ENCODE measurements at regions not wholly inside any gene's neighbourhood (a gene's known extent, or its start where the extent isn't known, plus 50 kb on each side); places are given as distances from the start of the nearest gene placed in this dataset.
"Not testable (repeated sequence)": the region's sequence is repeated elsewhere in the genome, so short reads cannot be mapped to it uniquely, and the experiment has no call there.

DNA sequence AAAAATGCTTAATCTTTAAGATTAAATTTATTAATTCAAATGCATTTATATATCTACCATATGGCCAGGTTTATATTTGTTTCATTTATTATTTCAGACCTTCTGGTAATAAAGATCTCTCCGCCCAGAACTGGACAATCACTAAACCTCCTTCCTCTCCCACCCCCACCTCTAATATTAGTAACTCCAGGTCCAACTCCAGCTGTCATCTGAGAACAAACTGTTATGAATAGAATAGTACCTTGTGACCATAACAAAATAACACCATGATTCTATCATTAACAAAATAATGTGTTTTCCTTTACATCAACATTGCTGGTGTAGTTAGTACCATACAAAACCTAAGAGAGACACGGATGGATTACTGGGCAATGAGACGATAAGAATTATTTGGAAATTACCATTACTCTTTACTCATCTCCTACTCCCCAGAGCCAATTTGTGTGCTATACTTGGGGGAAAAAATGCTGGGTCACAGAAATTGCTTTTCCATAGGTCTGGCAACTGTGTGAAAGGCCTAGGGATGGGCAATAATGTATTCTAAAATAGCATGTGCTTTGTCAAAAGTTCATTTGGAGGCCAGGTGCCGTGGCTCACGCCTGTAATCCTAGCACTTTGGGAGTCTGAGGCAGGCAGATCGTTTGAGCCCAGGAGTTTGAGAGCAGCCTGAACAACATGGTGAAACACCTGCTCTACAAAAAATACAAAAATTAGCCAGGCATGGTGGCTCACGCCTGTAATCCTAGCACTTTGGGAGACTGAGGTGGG, 186.1 kb downstream of the ENC1 start:
- DNase-seq = no peak

DNA sequence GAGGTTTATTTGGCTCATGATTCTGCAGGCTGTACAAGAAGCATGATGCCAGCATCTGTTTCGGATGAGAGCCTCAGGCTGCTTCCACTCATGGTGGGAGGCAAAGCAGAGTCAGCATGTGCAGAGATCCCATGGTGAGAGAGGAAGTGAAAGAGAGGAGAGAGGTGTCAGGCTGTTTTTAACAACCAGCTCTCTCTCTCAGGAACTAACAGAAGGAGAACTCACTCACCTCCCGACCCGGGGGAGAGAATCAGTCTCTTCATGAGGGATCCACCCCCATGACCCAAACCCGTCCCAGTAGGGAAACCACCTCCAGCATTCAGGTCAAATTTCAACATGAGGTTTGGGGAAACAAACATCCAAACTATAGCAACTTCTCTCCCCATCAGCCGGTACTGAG, 187.7 kb downstream of the ENC1 start:
- no peak for DNase-seq

DNA sequence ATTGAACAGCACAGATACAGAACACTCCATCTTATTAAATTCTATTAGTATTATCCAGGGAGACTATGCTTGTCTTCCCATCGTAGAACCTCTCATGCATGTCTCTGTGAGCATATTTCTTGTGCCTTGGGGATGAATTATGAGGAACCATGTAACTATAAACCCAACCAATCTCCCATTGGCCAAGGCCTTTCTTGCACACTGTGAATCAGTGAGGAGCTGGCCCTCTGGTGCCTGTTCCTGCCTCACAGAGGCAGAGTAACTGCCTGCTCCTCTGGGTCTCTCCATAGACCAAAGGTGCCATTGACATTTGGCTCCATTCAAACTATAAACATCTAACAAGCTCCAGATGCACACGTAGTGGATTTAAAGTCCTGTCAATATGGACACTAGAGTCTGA, 190.4 kb downstream of the ENC1 start:
- no peak for DNase-seq

DNA sequence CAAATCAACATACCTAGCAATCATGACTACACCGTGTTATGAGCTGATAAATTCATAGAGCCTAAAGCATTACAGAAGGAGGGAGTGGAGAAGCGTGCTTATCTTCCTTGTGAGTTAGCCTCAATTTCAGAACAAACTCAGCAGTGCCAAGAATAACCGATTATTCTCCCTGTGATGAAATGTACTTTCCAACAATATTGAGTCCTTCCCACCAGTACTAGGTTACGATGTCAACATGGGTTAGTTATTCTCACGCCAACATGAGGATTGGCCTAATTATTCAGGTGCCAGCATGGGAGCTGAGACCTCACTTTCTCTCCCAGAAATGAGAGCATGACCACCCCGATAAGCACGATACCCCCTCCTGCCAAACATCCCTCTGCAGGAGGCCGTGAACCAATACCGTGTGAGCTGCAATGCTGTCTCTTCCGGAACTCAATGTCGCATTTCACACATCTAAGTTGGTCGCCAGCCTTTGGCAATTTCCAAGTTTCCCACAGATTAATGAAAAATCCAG, 193.7 kb downstream of the ENC1 start:
- DNase-seq = no peak

DNA sequence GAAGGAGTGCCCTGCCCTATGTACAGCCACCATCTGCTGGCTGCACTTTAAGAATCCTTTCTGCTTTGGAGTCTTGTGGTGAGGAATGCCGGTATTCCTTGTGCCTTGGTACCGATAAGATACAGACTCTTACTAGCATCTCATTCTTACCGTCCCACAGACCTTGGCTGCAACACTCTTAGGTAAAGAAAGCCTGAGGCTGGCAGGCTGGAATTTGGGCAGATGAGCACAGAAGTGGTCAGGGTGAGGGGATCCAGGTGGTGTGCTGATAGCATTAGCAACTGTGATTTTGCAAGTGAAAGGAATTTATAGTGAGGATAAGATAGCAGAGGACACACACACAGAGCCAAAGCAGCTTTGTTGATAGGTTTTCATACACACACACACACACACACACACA, 198.1 kb downstream of the ENC1 start:
- DNase-seq = no peak

DNA sequence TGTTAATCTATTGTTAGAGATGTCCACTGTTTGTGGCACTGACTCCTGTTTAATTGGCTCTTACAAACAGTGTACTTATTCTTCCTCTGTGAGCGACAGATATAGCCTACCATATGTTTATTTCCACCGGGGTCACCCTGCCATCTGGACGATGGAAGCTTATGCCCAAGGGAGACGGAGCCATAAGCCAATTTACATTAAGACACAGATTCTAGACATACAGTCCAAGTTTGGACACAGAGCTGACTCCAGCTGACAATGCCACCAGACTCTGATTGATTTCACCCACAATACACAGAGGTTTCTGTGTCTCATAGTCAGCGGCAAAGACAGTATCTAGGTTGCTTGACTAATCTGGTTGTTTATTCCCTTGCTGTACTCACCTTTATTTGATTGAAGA, 198.9 kb downstream of the ENC1 start:
- no peak for DNase-seq

DNA sequence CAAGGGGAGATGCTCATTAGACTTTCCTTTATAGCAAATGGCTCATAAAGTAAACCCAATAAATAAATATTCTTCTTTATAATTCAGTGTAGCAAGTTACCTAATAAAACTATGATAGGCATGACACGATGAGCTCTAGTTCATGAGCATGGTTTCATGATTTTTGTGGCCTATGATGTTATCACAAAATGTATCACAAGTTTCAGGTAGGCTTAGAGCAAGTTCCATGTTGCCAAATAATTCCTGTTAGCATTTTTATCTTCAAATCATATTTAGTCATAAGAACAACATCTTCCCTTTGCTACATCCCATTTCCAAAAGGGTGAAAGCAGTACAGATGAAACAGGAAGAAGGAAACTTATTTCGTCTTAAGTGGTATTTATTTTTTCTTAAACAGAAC, 200.2 kb downstream of the ENC1 start:
- DNase-seq = no peak

DNA sequence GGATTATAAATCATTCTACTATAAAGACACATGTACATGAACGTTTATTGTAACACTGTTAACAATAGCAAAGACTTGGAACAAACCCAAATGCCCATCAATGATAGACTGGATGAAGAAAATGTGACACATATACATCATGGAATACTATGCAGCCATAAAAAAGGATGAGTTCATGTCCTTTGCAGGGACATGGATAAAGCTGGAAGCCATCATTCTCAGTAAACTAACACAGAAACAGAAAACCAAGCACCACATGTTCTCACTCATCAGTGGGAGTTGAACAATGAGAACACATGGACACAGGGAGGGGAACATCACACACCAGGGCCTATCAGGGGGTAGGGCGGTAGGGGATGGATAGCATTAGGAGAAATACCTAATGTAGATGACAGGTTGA, 202.7 kb downstream of the ENC1 start:
- not testable (repeated sequence) for DNase-seq

DNA sequence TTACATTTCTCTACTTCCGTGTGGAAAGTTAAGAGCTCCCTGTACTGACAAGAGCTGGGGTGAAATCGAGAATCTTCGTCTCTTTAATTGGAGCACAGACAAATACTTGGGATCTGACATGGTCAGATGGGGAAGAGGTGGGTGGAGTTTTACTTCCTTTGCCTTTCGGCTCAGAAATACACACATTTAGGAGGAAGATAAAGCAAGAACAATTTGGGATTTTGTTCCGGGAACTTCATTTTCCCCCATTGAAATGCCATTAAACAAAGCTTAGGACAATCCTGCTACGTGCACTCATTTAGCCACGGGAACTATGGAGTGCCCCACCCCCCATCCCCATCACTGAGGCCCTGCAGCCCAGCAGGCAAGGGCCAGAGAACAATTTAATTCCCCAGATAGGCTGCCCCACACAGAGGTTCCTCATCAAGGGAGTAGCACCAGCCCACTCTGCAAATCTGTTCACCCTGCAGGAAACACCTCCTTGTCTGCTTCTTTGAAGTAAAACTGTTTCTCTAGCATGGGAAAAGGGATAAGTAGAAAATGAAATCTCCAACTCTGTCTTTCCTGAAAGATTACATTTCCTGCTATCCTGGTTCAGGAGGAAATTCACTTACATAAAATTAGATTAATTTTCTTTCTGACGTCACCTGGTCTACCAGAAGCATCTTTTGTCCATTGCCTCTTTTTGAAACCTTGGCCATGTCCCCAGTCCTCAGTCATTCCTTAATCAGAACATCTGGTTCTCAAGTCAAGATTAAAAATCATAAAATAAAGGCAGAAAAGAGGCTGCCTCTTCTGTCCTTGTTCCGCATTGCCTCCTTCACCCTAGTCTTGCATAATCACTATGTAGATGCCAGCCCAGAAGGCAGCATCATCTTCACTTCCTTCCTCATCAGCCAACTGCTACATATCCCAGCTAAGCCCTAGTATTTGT, 206.4 kb downstream of the ENC1 start:
- no peak for DNase-seq

DNA sequence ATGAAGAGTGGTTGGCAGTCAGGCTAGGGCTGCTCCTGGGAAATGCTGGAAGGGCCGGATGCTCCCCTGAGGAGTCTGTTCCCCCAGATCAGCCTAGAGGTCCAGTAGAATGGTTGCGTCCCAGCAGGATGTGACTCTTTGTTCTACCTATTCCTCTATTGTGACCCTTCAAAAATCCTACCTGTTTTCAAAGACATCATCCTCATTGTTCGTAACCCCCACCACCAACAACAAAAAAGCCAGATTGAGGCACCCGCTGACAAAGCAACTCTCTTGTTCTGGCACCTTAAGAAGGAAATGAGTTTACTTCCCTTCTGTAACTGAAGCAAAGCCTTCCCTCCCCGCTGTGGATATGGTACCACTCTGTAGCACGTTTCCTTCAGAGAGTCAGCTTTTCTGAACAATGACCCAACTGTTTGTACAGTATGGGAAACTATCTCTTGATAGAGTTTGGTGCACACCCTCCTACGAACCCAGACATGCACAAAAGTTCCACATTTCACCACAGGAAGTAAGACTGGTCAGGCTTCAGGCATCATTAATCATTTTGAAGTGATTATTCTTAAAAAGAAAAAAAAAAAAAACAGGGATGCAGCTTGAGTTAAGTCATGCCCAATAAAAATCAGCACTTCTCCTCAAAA, 207.2 kb downstream of the ENC1 start:
- no peak for DNase-seq

DNA sequence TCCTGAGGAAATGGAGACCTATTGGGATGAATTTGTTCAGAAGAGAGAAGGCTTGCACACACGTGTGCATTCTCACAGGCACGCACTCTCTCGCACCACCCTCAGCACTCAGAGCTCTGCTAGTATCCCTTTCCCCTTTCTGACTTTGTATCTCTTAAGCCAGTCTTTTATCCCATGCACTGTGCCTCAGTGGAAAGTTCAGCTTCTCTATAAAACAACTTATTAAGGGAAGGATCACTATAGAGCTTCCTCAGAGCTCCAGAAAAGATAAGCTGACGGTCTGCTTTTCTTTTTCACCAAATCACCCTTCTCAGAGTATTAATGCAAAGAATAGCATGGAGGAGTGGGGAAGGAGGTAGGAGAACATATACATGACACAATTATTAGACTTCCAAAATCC, 207.8 kb downstream of the ENC1 start:
- no peak for DNase-seq

DNA sequence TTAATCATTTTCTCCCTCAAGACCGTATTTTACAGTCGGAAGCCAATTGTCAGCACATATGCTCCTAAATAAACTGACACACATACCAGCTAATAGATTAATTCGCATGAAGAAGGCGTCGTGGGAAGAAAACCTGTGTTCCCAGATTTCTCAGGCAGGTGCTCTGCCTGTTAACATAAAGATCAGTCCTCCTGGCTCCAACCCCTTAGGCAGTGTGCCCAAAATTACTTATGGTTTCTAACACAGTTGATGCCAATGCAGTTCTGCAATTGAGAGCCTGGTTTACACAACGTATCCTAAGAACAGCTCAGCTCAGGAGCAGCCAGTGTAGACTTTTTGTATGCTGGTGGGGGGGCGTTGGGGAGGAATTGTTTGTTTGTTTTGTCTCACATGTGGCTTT, 208.3 kb downstream of the ENC1 start:
- no peak for DNase-seq

DNA sequence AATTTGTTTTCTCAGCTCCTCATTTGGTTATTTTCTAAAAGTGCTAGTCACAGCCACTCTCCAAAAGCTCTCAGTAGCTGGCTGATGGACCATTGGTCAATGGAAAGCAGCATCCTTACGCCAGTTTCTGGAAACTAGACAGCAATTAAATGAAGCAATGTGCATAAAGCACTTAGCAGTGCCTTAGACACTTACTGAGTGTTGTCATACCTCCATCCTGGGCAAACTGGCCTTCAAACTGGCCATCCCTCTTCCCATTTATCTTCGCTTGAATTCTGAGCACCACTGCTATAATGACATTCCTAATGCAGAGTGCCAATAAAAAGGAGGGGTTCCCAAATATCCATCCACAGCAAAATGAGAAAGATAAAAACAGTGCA, 209.2 kb downstream of the ENC1 start:
- no peak for DNase-seq

DNA sequence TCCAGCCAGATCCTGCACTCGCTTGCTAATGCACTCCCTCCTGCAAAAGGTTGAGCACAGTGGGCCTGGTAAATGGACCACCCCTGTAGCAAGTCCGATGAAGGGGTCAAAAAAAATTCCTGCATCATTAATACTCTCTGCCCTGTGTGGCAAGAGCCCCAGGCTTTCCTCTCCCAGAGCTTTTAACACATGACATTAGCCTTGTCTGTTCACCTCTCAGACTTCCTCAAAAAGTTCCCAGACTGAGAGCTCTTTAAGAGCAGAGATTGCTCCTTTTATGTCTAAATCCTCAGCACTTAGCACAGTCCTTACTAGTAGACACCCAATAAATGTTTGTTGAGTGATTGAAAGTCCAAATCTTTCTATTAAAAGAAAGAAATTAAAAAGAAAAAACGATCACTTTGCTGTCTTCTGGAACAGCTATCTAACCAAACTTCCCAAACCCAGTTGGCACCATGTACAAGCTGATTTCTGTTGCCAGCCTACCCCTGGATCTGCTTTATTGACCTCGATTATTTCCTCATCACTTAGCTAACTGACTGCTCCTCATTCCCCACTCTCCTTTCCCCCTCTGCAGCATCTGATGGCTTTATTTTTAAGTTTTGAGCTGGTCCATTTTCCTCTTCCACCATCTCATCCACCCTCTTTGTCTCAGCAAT, 209.8 kb downstream of the ENC1 start:
- DNase-seq = no peak

DNA sequence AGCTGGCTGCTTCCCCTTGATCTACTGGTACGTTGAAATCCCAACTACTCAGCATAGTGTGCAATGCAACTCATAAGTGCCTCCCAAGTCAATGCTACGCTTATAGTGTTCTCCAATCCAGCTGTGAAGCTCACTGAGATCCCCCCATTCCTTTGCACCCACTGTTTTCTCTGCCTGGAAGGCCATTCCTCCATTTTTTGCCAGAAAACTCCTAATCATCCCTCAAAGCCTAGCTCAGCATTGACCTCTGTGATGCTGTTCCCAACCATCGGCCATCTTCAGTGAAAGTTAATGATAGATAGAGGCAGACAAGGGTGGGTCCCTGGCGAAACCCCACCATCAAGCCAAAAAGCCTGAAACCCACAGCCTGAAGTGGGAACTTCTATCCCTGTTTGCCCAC, 211.0 kb downstream of the ENC1 start:
- no peak for DNase-seq

DNA sequence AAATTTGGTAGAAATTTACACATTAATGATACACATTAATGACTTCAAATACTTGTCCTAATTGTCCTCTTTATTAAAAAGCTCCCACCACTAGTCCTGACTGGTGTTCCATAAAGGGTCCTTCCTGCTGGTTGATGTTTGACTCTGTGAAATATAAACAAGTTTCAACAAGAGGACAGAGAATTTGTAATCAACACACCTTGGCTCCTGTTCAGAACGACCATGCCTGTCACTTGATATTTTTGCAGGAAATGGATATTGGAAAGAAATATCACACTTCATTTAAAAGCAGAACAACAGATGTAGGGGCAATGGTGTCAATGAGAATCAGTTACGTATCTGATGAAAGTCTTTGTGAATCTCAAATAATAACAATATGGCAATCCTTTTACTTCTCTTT, 211.7 kb downstream of the ENC1 start:
- DNase-seq = no peak

DNA sequence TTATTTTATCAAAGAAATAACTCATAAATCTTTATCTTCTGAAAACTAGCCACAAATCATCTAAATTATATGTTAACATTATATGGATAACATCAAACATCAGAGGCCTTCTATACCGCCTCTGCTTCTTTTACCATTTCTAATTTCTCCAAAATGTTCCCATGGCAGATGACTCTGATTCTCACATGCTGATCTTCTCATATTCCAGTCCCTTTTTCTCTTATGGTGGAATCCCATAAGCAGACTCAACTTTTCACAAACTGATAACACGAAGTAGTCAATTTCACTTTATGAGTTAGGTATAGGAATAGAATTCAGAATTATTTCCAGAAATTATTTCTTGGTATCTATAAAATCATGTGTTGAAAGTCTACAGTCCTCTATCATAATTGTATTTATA, 212.3 kb downstream of the ENC1 start:
- DNase-seq = no peak

DNA sequence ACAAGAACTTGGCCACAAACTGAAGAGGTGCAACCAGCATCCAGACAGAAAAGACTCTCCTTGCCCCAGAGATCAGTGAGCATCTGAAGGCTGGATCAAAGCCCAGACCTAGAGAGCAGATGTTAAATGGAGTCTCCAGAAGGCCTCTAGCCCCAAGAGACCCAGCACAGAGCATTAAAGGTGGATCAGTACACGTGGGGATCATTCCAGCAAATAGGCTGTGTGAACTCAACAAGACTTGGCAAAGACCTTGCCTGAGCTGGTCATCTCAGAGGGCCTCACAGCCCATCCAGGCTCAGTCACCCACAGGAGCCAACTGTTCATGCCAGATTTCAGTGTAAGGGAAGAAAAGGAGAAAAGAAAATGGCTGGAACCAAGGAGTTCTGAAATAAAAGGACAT, 214.0 kb downstream of the ENC1 start:
- DNase-seq = no peak

DNA sequence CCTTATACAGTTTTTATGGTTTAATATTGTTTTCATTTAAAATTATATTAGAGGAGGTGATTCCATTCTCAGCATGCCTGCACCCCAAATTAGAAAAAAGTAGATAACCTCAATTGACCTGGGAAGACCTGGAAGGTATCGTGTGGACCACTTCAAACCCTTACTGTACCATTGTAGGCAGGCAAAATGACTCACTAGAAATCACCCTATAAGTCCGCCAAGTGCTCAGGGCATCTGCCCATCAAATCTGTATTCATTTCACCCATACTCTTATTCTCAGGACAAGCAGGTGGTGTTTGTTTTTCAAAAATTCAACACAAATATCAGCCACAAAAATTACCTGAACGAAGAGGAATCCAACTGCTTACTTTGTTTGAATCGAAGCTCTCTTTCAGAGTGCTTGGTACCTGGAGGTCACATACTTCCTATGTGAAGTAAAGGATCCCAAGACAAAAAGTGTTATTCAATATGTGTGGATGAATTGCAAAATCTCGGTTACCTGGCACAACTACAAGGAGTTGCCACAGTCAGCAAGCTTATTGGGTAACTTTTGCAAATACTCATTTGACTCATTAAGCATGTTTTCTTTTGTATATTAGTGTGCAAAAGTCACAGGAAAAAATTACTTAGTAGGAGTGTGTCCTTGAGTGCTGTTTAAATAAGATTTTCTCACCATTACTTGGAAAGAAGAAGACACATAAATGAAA, 216.2 kb downstream of the ENC1 start:
- DNase-seq = no peak

DNA sequence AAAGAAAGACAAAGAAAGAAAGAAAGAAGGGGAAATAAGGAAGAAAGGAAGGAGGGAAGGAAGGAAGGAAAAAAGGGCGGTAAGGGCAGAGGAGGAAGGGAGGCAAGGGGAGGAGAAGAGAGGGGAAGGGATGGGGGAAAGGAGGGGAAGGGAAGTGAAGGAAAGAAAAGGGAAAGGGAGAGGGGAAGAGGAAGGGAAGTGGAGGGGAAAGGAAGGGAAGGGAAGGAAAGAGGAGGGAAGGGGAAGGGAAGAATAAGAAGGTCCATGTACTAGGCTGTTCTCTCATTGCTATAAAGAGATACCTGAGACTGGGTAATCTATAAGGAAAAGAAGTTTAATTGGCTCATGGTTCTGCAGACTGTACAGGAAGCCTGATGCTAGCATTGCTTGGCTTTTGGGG, 217.1 kb downstream of the ENC1 start:
- DNase-seq = no peak

DNA sequence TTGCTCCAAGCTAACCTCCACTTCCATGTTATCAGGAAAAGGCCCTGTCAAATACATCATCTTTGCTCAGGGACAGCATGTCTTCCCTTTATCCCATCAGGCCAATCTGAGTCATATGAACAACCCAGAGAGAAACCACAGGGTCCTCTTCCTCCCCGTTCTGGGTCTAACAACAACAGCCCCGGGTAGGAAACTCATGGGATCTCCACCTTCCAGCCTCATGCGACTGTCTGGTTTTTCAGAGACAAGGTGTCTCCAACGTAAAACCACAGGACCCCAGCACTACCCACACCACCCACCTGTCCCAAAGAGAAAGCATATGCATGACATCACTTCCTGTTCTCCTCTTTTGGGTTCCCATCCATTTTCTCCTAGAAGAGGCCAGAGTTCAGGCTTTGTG, 217.9 kb downstream of the ENC1 start:
- DNase-seq = no peak

DNA sequence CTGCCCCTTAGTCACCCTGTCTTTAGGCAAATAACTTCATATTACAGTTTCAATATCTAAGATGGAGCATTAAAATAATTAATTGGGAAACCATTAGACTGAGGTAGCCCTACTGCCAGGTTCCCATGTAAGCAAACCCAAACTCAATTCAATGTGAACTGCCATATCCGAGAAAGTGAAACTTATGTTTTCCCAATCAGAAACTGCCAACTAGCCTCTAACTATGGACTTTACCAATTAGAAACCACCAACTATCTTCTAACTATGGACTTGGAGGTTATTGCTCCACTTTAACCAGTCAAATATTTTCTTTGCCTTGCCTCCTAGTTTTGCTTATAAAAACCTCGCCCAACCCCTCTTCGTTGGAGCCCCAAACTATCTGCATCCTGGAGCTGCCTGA, 218.5 kb downstream of the ENC1 start:
- no peak for DNase-seq

DNA sequence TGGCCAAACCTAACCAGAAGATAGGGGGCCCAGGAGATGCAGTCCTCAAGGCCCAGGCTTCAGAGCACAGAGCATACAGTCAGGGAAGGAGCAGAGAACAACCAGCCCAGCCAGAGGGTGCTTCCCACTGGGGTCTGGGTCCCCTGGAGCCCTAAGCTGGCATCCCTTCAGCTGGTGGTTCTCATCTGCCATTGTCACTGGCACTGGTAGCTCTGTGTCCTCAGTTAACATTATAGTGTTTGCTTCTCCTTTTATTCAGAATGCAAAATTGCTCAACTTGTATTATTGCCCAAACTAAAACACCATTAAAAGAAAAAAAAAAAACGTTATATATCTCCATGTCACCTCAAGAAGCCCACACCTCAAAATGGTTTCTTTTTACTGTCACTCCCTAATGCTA, 219.2 kb downstream of the ENC1 start:
- no peak for DNase-seq

All from DMS53 (cell line).